Astrocyte (in vitro differentiated cells and primary cell): ENCODE measurements at regions not wholly inside any gene's neighbourhood (a gene's known extent, or its start where the extent isn't known, plus 50 kb on each side); places are given as distances from the start of the nearest gene placed in this dataset.

Experiments used
- DNase-seq: peaks from one replicate; pipeline ENCODE4 v3.0.0-alpha.2; 2010; ENCODE audit warnings: low read depth
- FAIRE-seq: peaks from 2 replicates; lab custom pipeline; 2011; peaks lifted over from hg19 to GRCh38; lab: Jason Lieb, UNC
- H2AFZ ChIP-seq: 2 replicates; pipeline ENCODE4 v1.6.0; 2012; ENCODE audit warnings: low read depth, low read length, inconsistent platforms
- H3K27ac ChIP-seq: 2 replicates; pipeline ENCODE4 v1.5.1; 2011; ENCODE audit warnings: low read depth, low read length, inconsistent platforms
- H3K27me3 ChIP-seq: 2 replicates; pipeline ENCODE4 v1.6.0; 2011; ENCODE audit warnings: low read length, inconsistent platforms; ENCODE audit not compliant: insufficient read depth
- H3K36me3 ChIP-seq: 2 replicates; pipeline ENCODE4 v1.5.1; 2011; ENCODE audit warnings: low read length, inconsistent platforms; ENCODE audit not compliant: insufficient read depth
- H3K4me1 ChIP-seq: 2 replicates; pipeline ENCODE4 v1.5.1; 2011; ENCODE audit warnings: low read length, inconsistent platforms; ENCODE audit not compliant: insufficient read depth
- H3K4me2 ChIP-seq: 2 replicates; pipeline ENCODE4 v1.6.0; 2012; ENCODE audit warnings: low read length, inconsistent platforms
- H3K4me3 ChIP-seq: 2 replicates; pipeline ENCODE4 v1.5.1; 2011; ENCODE audit warnings: low read depth, mild to moderate bottlenecking, low read length, inconsistent platforms; ENCODE audit not compliant: insufficient read depth
- H3K79me2 ChIP-seq: 2 replicates; pipeline ENCODE4 v1.6.0; 2012; ENCODE audit warnings: mild to moderate bottlenecking, low read length, inconsistent platforms; ENCODE audit not compliant: insufficient read depth
- H3K9ac ChIP-seq: 2 replicates; pipeline ENCODE4 v1.6.0; 2012; ENCODE audit warnings: mild to moderate bottlenecking, low read length, inconsistent platforms
- H3K9me3 ChIP-seq: 2 replicates; pipeline ENCODE4 v1.5.1; 2012; ENCODE audit warnings: low read depth, mild to moderate bottlenecking, low read length, inconsistent platforms; ENCODE audit not compliant: insufficient read depth
- H4K20me1 ChIP-seq: 2 replicates; pipeline ENCODE4 v1.6.0; 2012; ENCODE audit warnings: low read length, inconsistent platforms; ENCODE audit not compliant: insufficient read depth
- H3K27ac Mint-ChIP-seq: one replicate; pipeline ENCODE4 v1.8.0; 2021; ENCODE audit warnings: mild to moderate bottlenecking, mixed read lengths; ENCODE audit not compliant: unreplicated experiment
- H3K27me3 Mint-ChIP-seq: one replicate; pipeline ENCODE4 v1.8.0; 2021; ENCODE audit warnings: low read depth, mixed read lengths; ENCODE audit not compliant: unreplicated experiment
- H3K36me3 Mint-ChIP-seq: one replicate; pipeline ENCODE4 v1.8.0; 2021; ENCODE audit warnings: low read depth, mixed read lengths; ENCODE audit not compliant: unreplicated experiment
- H3K4me1 Mint-ChIP-seq: one replicate; pipeline ENCODE4 v1.8.0; 2021; ENCODE audit warnings: low read depth, mixed read lengths; ENCODE audit not compliant: unreplicated experiment
- H3K4me3 Mint-ChIP-seq: one replicate; pipeline ENCODE4 v1.8.0; 2021; ENCODE audit warnings: mild to moderate bottlenecking, moderate library complexity, mixed read lengths; ENCODE audit not compliant: unreplicated experiment
- H3K9me3 Mint-ChIP-seq: one replicate; pipeline ENCODE4 v1.8.0; 2021; ENCODE audit warnings: mild to moderate bottlenecking, mixed read lengths; ENCODE audit not compliant: unreplicated experiment
- EZH2 ChIP-seq: IDR thresholded peaks from 2 replicates; pipeline ENCODE4 v1.6.1; 2012; ENCODE audit warnings: mild to moderate bottlenecking, low read length, inconsistent platforms; ENCODE audit not compliant: insufficient read depth
- TF ChIP-seq, protein P1 (sequence below): IDR thresholded peaks from 2 replicates; pipeline ENCODE4 v1.5.1; 2011; ENCODE audit warnings: low read depth, mild to moderate bottlenecking, inconsistent platforms, low read length, moderate library complexity; ENCODE audit not compliant: insufficient read depth

DNA sequence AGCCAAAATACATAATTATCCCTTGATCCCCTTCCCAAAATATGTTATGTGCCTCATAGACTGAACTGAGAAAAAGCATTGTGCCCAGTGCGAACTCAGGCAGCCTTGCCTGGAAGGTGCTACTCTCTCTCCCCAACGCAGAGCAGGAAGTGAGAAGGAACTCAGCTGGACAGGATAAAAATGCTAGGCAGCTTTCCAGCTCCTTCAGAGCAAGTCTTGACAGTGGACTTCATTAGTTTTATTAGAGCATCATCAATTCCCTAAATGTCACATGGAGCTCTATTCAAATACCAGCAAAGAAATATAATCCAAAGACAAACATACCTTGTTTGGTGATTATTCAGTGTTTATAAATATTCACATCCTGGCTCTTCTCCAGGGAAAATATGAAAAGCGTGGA, 202.4 kb downstream of the RFC3 start:
- TF ChIP-seq, protein P1, sequence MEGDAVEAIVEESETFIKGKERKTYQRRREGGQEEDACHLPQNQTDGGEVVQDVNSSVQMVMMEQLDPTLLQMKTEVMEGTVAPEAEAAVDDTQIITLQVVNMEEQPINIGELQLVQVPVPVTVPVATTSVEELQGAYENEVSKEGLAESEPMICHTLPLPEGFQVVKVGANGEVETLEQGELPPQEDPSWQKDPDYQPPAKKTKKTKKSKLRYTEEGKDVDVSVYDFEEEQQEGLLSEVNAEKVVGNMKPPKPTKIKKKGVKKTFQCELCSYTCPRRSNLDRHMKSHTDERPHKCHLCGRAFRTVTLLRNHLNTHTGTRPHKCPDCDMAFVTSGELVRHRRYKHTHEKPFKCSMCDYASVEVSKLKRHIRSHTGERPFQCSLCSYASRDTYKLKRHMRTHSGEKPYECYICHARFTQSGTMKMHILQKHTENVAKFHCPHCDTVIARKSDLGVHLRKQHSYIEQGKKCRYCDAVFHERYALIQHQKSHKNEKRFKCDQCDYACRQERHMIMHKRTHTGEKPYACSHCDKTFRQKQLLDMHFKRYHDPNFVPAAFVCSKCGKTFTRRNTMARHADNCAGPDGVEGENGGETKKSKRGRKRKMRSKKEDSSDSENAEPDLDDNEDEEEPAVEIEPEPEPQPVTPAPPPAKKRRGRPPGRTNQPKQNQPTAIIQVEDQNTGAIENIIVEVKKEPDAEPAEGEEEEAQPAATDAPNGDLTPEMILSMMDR = no peak
- TF ChIP-seq EZH2 = no peak
- peaks cover 3% of the 10 kb centered on the region for H3K36me3 Mint-ChIP-seq
- H3K9ac ChIP-seq = no peak overlapping the region
- no peaks in the 10 kb centered on the region for H4K20me1 ChIP-seq
- no peak overlapping the region for H3K27ac ChIP-seq
- H2AFZ ChIP-seq = no peak overlapping the region
- no peaks in the 10 kb centered on the region for H3K27me3 ChIP-seq
- H3K27ac Mint-ChIP-seq = no peak overlapping the region
- H3K36me3 ChIP-seq = no peaks in the 10 kb centered on the region
- FAIRE-seq (no peak), DNase-seq (no peak)
- peaks cover under 1% of the 10 kb centered on the region for H3K4me1 ChIP-seq
- no peaks in the 10 kb centered on the region for H3K79me2 ChIP-seq
- H3K4me1 Mint-ChIP-seq = peaks cover 9% of the 10 kb centered on the region
- H3K4me3 ChIP-seq = no peak overlapping the region
- peaks cover 4% of the 10 kb centered on the region for H3K9me3 ChIP-seq
- peaks cover 7% of the 10 kb centered on the region for H3K9me3 Mint-ChIP-seq
- no peak overlapping the region for H3K4me3 Mint-ChIP-seq
- no peak overlapping the region for H3K4me2 ChIP-seq
- H3K27me3 Mint-ChIP-seq = no peaks in the 10 kb centered on the region

DNA sequence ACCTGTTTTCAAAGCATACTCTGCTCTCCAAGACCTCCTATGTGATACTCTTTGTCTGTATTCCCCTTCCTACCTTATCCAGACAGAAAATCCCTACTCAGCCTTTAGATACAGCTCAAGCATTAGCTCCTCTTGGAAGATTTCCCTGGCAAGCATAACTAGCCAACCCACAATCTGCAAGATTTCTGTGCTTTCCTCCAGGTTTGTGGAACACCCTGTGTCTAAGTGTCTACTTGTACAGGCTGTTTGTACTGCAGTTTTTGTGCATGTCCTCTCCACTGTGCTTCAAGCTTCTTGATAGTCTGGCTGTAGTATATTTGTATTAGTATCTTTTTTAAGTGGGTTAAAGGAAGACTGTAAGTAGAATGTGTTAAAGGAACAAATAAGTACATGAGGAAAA, 203.7 kb downstream of the RFC3 start:
- Histone ChIP-seq H3K4me3 (no peak overlapping the region), H3K4me2 (no peak overlapping the region), H3K4me1 (peaks cover 8% of the 10 kb centered on the region), H2AFZ (no peak overlapping the region), H3K9me3 (peaks cover 10% of the 10 kb centered on the region), H3K27me3 (no peaks in the 10 kb centered on the region), H4K20me1 (no peaks in the 10 kb centered on the region), H3K79me2 (no peaks in the 10 kb centered on the region), H3K36me3 (no peaks in the 10 kb centered on the region), H3K9ac (no peak overlapping the region), H3K27ac (no peak overlapping the region)
- peaks cover 3% of the 10 kb centered on the region for H3K36me3 Mint-ChIP-seq
- H3K27ac Mint-ChIP-seq = no peak overlapping the region
- peaks cover 9% of the 10 kb centered on the region for H3K4me1 Mint-ChIP-seq
- no peak for DNase-seq
- no peak overlapping the region for H3K4me3 Mint-ChIP-seq
- FAIRE-seq = no peak
- peaks cover 7% of the 10 kb centered on the region for H3K9me3 Mint-ChIP-seq
- TF ChIP-seq, protein P1 = no peak
- no peak for TF ChIP-seq EZH2
- no peaks in the 10 kb centered on the region for H3K27me3 Mint-ChIP-seq

DNA sequence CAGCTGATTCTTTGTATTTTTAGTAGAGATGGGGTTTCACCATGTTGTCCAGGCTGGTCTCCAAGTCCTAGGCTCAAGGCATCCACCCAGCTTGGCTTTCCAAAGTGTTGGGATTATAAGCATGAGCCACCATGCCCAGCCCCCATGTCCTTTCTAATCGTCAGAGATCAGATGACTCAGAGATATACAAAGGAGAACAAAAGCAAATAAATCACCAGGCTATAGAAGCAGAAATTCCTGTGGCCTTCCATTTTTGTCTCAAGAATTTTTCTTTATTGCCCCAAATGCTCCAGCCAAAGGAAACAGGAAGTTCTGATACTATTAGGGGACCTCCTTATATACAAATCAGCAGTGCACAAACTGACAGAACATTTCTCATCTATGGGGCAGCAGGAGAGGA, 207.8 kb downstream of the RFC3 start:
- H3K4me1 Mint-ChIP-seq = no peaks in the 10 kb centered on the region
- no peak overlapping the region for H3K4me3 Mint-ChIP-seq
- Histone ChIP-seq H3K9me3 (peaks cover 20% of the 10 kb centered on the region), H3K4me1 (peaks cover 8% of the 10 kb centered on the region), H3K4me2 (peak overlapping the region; percentile 35), H3K36me3 (no peaks in the 10 kb centered on the region), H3K27me3 (no peaks in the 10 kb centered on the region), H2AFZ (no peak overlapping the region), H3K9ac (no peak overlapping the region), H4K20me1 (no peaks in the 10 kb centered on the region), H3K4me3 (no peak overlapping the region), H3K79me2 (no peaks in the 10 kb centered on the region), H3K27ac (peak overlapping the region; percentile 64)
- H3K27ac Mint-ChIP-seq = no peak overlapping the region
- no peak for TF ChIP-seq EZH2
- TF ChIP-seq, protein P1 = no peak
- DNase-seq (peak; percentile 87), FAIRE-seq (no peak)
- peaks cover 14% of the 10 kb centered on the region for H3K9me3 Mint-ChIP-seq
- peaks cover 3% of the 10 kb centered on the region for H3K36me3 Mint-ChIP-seq
- no peaks in the 10 kb centered on the region for H3K27me3 Mint-ChIP-seq
